IPS-18a (cell line): ENCODE measurements at regions not wholly inside any gene's neighbourhood (a gene's known extent, or its start where the extent isn't known, plus 50 kb on each side); places are given as distances from the start of the nearest gene placed in this dataset.

Source experiments
- H3K27ac ChIP-seq: one replicate; pipeline ENCODE4 v1.5.1; 2013; ENCODE audit warnings: low read length
- H3K27me3 ChIP-seq: one replicate; pipeline ENCODE4 v1.6.1; 2013; ENCODE audit warnings: mild to moderate bottlenecking, low read length; ENCODE audit not compliant: control insufficient read depth, insufficient read depth
- H3K36me3 ChIP-seq: one replicate; pipeline ENCODE4 v1.6.1; 2013; ENCODE audit warnings: low read depth, low read length; ENCODE audit not compliant: control insufficient read depth
- H3K4me1 ChIP-seq: one replicate; pipeline ENCODE4 v1.6.1; 2013; ENCODE audit warnings: low read depth, low read length; ENCODE audit not compliant: control insufficient read depth
- H3K4me3 ChIP-seq: one replicate; pipeline ENCODE4 v1.5.1; 2013; ENCODE audit warnings: low read length
- H3K9ac ChIP-seq: one replicate; pipeline ENCODE4 v1.6.1; 2013; ENCODE audit warnings: mild to moderate bottlenecking, low read length, moderate library complexity
- H3K9me3 ChIP-seq: one replicate; pipeline ENCODE4 v1.6.1; 2013; ENCODE audit warnings: low read depth, low read length; ENCODE audit not compliant: control insufficient read depth

GRCh38 chr11:98836156-98836555 lies 184.6 kb upstream of the CNTN5 start:
- no peaks in the 10 kb centered on the region for H3K27me3 ChIP-seq
- H3K4me1 ChIP-seq = no peaks in the 10 kb centered on the region
- no peaks in the 10 kb centered on the region for H3K9me3 ChIP-seq
- H3K4me3 ChIP-seq = no peak overlapping the region
- H3K27ac ChIP-seq = no peak overlapping the region
- H3K9ac ChIP-seq = no peak overlapping the region
- H3K36me3 ChIP-seq = no peaks in the 10 kb centered on the region

GRCh38 chr11:98842187-98842586 lies 178.6 kb upstream of the CNTN5 start:
- no peaks in the 10 kb centered on the region for H3K27me3 ChIP-seq
- H3K4me3 ChIP-seq = no peak overlapping the region
- H3K4me1 ChIP-seq = no peaks in the 10 kb centered on the region
- H3K27ac ChIP-seq = no peak overlapping the region
- no peak overlapping the region for H3K9ac ChIP-seq
- H3K36me3 ChIP-seq = no peaks in the 10 kb centered on the region
- H3K9me3 ChIP-seq = no peaks in the 10 kb centered on the region

DNA sequence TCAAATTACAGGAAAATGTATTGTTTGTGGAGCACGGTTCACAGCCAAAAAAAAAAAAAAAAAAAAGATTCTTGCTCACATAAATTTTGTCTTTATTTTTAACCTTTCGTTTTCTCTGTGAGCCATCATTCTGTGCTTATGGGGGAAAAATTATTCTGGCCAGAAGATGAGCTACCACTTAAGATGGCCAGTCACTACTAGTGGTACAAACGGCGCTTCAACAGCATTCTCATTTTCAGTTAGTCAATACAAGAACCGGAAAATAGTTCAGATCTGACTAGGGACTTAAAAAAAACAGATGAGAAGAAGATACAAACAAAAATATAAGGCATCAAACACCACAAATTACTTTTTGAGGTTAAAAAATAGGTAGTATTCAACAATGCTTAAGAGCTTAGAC lies 158.6 kb upstream of the CNTN5 start:
- H3K9me3 ChIP-seq = no peaks in the 10 kb centered on the region
- H3K36me3 ChIP-seq = no peaks in the 10 kb centered on the region
- no peak overlapping the region for H3K9ac ChIP-seq
- no peaks in the 10 kb centered on the region for H3K27me3 ChIP-seq
- no peak overlapping the region for H3K27ac ChIP-seq
- no peak overlapping the region for H3K4me3 ChIP-seq
- no peaks in the 10 kb centered on the region for H3K4me1 ChIP-seq

GRCh38 chr11:98871690-98872089 lies 149.1 kb upstream of the CNTN5 start:
- Histone ChIP-seq H3K4me1 (no peaks in the 10 kb centered on the region), H3K36me3 (no peaks in the 10 kb centered on the region), H3K27ac (no peak overlapping the region), H3K9me3 (no peaks in the 10 kb centered on the region), H3K4me3 (no peak overlapping the region), H3K9ac (no peak overlapping the region), H3K27me3 (no peaks in the 10 kb centered on the region)

DNA sequence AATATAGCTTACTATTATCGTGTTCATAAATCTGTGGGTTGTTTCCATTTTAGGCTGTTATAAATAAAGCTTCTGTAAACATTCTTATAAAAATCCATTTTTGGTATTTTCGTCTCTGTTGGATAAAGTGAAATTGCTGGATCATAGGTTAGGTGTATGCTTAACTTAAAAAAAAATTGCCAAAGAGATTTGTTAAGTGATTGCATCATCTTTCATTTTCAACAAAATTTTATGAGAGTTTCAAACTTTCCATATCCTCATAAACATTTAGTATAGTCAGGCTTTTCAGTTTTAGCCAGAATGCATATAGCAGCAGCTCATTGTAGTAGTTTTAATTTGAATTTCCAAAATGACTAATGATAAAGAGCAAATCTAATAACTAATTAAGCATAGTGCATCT lies 146.7 kb upstream of the CNTN5 start:
- Histone ChIP-seq H3K4me1 (no peaks in the 10 kb centered on the region), H3K9me3 (no peaks in the 10 kb centered on the region), H3K36me3 (no peaks in the 10 kb centered on the region), H3K27ac (no peak overlapping the region), H3K27me3 (no peaks in the 10 kb centered on the region), H3K9ac (no peak overlapping the region), H3K4me3 (no peak overlapping the region)

- Histone ChIP-seq H3K27me3 (no peaks in the 10 kb centered on the region), H3K4me3 (no peak overlapping the region), H3K9me3 (peaks cover 3% of the 10 kb centered on the region), H3K4me1 (no peaks in the 10 kb centered on the region), H3K27ac (no peak overlapping the region), H3K36me3 (no peaks in the 10 kb centered on the region), H3K9ac (no peak overlapping the region)
Measured at GRCh38 chr11:98895936-98896335, 124.8 kb upstream of the CNTN5 start.

- no peaks in the 10 kb centered on the region for H3K27me3 ChIP-seq
- H3K4me3 ChIP-seq = no peak overlapping the region
- H3K9ac ChIP-seq = no peak overlapping the region
- no peaks in the 10 kb centered on the region for H3K4me1 ChIP-seq
- no peak overlapping the region for H3K27ac ChIP-seq
- H3K36me3 ChIP-seq = no peaks in the 10 kb centered on the region
- peaks cover 3% of the 10 kb centered on the region for H3K9me3 ChIP-seq
Measured at GRCh38 chr11:98940913-98941312, 79.8 kb upstream of the CNTN5 start.

GRCh38 chr11:98944461-98944860 lies 76.3 kb upstream of the CNTN5 start:
- no peak overlapping the region for H3K4me3 ChIP-seq
- H3K9ac ChIP-seq = no peak overlapping the region
- no peak overlapping the region for H3K27ac ChIP-seq
- no peaks in the 10 kb centered on the region for H3K4me1 ChIP-seq
- no peaks in the 10 kb centered on the region for H3K27me3 ChIP-seq
- peaks cover 3% of the 10 kb centered on the region for H3K9me3 ChIP-seq
- H3K36me3 ChIP-seq = no peaks in the 10 kb centered on the region

DNA sequence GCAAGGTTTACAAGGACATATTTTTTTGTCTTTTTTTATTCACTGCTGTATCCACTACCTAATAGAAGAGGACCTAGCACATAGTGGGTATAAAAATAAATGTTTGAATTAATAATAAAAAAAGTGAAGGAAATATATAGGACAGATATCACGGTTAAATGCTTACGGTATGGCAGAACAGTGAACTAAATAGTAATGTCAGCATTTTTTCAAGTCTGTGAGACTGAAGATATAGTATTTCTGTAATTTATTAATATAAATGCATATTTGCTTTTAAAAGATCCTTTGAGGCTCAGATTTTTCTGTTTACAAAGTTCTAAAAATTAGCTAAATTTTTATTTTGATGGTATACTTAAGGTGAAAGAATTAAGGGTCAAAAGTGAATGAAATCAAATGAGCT lies 68.6 kb upstream of the CNTN5 start:
- Histone ChIP-seq H3K36me3 (no peaks in the 10 kb centered on the region), H3K4me1 (no peaks in the 10 kb centered on the region), H3K27me3 (no peaks in the 10 kb centered on the region), H3K9me3 (no peaks in the 10 kb centered on the region), H3K4me3 (no peak overlapping the region), H3K27ac (no peak overlapping the region), H3K9ac (no peak overlapping the region)

DNA sequence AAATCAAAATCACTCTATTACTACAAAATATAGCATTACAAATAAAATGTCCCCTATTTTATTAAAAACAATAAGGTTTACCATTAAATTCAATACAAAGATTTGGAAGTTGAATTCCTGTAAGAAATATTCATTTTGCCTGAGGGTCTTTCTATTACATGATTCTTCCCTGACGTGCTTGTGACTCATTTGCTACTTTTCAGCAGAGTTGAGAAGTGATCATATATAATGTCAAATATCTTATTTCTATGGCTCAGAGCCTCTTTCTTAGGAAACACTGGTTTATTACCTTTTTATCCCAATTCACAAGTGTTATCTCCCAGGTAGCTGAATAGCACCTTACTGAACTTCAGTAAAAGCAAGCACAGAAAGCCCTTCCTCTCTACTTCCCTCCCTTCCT lies 65.2 kb upstream of the CNTN5 start:
- no peak overlapping the region for H3K4me3 ChIP-seq
- no peak overlapping the region for H3K27ac ChIP-seq
- H3K9me3 ChIP-seq = no peaks in the 10 kb centered on the region
- H3K4me1 ChIP-seq = no peaks in the 10 kb centered on the region
- no peaks in the 10 kb centered on the region for H3K27me3 ChIP-seq
- no peak overlapping the region for H3K9ac ChIP-seq
- H3K36me3 ChIP-seq = no peaks in the 10 kb centered on the region

DNA sequence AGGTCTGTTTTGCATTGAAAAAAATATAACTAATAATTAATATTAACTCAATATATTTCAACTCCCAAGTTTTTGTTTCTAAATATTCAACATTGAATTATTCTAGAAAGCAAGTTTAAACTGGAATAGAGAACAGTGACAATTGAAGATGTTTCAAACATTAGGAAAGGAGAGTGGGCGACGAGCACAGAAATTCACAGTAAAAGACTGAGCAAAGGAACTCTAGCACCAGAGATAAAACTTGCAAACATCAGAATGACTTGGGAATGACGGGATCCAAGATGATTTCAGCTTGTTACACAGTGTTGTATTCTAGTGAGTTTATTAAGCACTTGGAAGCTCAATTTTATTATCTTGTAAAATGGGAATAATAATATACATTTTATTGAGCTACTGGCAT lies 56.6 kb upstream of the CNTN5 start:
- Histone ChIP-seq H3K4me1 (peaks cover 3% of the 10 kb centered on the region), H3K27me3 (no peaks in the 10 kb centered on the region), H3K9me3 (no peaks in the 10 kb centered on the region), H3K9ac (no peak overlapping the region), H3K27ac (no peak overlapping the region), H3K36me3 (no peaks in the 10 kb centered on the region), H3K4me3 (no peak overlapping the region)

- no peaks in the 10 kb centered on the region for H3K9me3 ChIP-seq
- peaks cover 3% of the 10 kb centered on the region for H3K4me1 ChIP-seq
- H3K27ac ChIP-seq = no peak overlapping the region
Measured at GRCh38 chr11:98965358-98965757, 55.4 kb upstream of the CNTN5 start.

More at GRCh38 chr11:98965358-98965757, 55.4 kb upstream of the CNTN5 start:
- Histone ChIP-seq H3K4me3 (no peak overlapping the region), H3K27me3 (no peaks in the 10 kb centered on the region), H3K9ac (no peak overlapping the region), H3K36me3 (no peaks in the 10 kb centered on the region)
